ENCODE measurements at regions not wholly inside any gene's neighbourhood (a gene's known extent, or its start where the extent isn't known, plus 50 kb on each side); places are given as distances from the start of the nearest gene placed in this dataset.

DNA sequence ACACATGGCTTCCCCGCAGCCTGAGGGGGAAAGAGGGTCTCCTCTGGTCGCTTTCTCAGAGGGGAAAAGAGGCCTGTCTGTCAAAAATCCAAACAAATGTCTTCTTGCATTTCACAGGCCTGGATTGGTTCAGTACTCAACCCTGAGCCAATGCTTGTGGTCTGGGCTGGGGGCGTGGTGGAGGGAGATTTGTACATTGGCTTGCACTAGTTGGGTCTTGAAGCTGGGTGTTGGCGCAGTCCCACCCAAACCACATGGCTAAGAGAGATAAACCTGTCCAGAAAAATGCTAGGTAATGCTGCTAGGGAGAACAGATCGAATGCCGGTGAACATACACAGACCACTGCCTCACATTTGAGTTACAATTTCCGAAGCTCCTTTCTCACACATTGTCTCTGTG, 461.6 kb downstream of the MED13L start:
- Mint-ChIP-seq H3K27me3 (peaks cover 9 to 15% of the 10 kb centered on the region in 2 donors), H3K27ac (no peak overlapping the region), H3K4me3 (no peak overlapping the region), H3K36me3 (no peaks in the 10 kb centered on the region), H3K9me3 (peaks cover 7 to 18% (median 14%) of the 10 kb centered on the region in 3 donors), H3K4me1 (no peaks in the 10 kb centered on the region)
- WGBS (ENCODE audit: insufficient coverage): 92% methylated on average over 3 of the region's 7 CpGs
- DNase-seq (no peak), ATAC-seq (replicated peaks in 1 of 4) (no peak)
- Histone ChIP-seq H3K4me3 (ENCODE audit: control insufficient read depth in 1 of 2, extremely low read depth in 1 of 2, low read length in 1 of 2) (no peak overlapping the region), H3K27me3 (replicated peaks in 1 of 2; ENCODE audit: control insufficient read depth in 2 of 2, extremely low read depth in 1 of 2, insufficient read depth in 2 of 2, low read length in 1 of 2) (peaks cover 0 to 2% of the 10 kb centered on the region in 2 experiments), H3K27ac (ENCODE audit: low read length) (no peak overlapping the region), H3K36me3 (ENCODE audit: control insufficient read depth in 2 of 2, extremely low read depth in 1 of 2, insufficient read depth in 1 of 2, low read length in 1 of 2) (no peaks in the 10 kb centered on the region), H3K4me1 (ENCODE audit: control insufficient read depth in 1 of 2, extremely low read depth in 1 of 2, insufficient read depth in 2 of 2, low read length in 2 of 2) (no peaks in the 10 kb centered on the region), H3K9me3 (no peaks in the 10 kb centered on the region)
- POLR2A ChIA-PET: no interaction called here
- CTCF ChIA-PET: no interaction called here

GRCh38 chr12:115813256-115813655, 464.2 kb downstream of the MED13L start:
- H3K27ac ChIP-seq (ENCODE audit: low read length): no peak overlapping the region
- H3K4me3 ChIP-seq (ENCODE audit: control insufficient read depth in 1 of 2, extremely low read depth in 1 of 2, low read length in 1 of 2): no peak overlapping the region
- 91% methylated on average over 1 of the region's 2 CpGs for WGBS (ENCODE audit: insufficient coverage)
- peaks cover 0 to 2% of the 10 kb centered on the region in 2 experiments for H3K27me3 ChIP-seq (replicated peaks in 1 of 2; ENCODE audit: control insufficient read depth in 2 of 2, extremely low read depth in 1 of 2, insufficient read depth in 2 of 2, low read length in 1 of 2)
- no peaks in the 10 kb centered on the region for H3K4me1 ChIP-seq (ENCODE audit: control insufficient read depth in 1 of 2, extremely low read depth in 1 of 2, insufficient read depth in 2 of 2, low read length in 2 of 2)
- peaks cover 14 to 29% (median 18%) of the 10 kb centered on the region in 3 donors for H3K9me3 Mint-ChIP-seq
- ATAC-seq (replicated peaks in 1 of 4) (no peak), DNase-seq (no peak)
- no peak overlapping the region for H3K4me3 Mint-ChIP-seq
- no peaks in the 10 kb centered on the region for H3K36me3 Mint-ChIP-seq
- peaks cover 12 to 19% of the 10 kb centered on the region in 2 donors for H3K27me3 Mint-ChIP-seq
- no peaks in the 10 kb centered on the region for H3K36me3 ChIP-seq (ENCODE audit: control insufficient read depth in 2 of 2, extremely low read depth in 1 of 2, insufficient read depth in 1 of 2, low read length in 1 of 2)
- CTCF ChIA-PET: no interaction called here
- no peaks in the 10 kb centered on the region for H3K4me1 Mint-ChIP-seq
- H3K9me3 ChIP-seq: no peaks in the 10 kb centered on the region
- POLR2A ChIA-PET: no interaction called here
- H3K27ac Mint-ChIP-seq: no peak overlapping the region

- peaks cover 14 to 28% (median 18%) of the 10 kb centered on the region in 3 donors for H3K9me3 Mint-ChIP-seq
- no peak overlapping the region for H3K4me3 Mint-ChIP-seq
- H3K27ac ChIP-seq (ENCODE audit: low read length): no peak overlapping the region
- no peaks in the 10 kb centered on the region for H3K36me3 Mint-ChIP-seq
- no peaks in the 10 kb centered on the region for H3K9me3 ChIP-seq
- no peaks in the 10 kb centered on the region for H3K27me3 ChIP-seq (replicated peaks in 1 of 2; ENCODE audit: control insufficient read depth in 2 of 2, extremely low read depth in 1 of 2, insufficient read depth in 2 of 2, low read length in 1 of 2)
- H3K36me3 ChIP-seq (ENCODE audit: control insufficient read depth in 2 of 2, extremely low read depth in 1 of 2, insufficient read depth in 1 of 2, low read length in 1 of 2): no peaks in the 10 kb centered on the region
- H3K27me3 Mint-ChIP-seq: peaks cover 10 to 26% of the 10 kb centered on the region in 2 donors
- no peaks in the 10 kb centered on the region for H3K4me1 ChIP-seq (ENCODE audit: control insufficient read depth in 1 of 2, extremely low read depth in 1 of 2, insufficient read depth in 2 of 2, low read length in 2 of 2)
- no peak overlapping the region for H3K4me3 ChIP-seq (ENCODE audit: control insufficient read depth in 1 of 2, extremely low read depth in 1 of 2, low read length in 1 of 2)
- ATAC-seq (replicated peaks in 1 of 4): no peak
- H3K4me1 Mint-ChIP-seq: no peaks in the 10 kb centered on the region
- no peak overlapping the region for H3K27ac Mint-ChIP-seq
- no peak for DNase-seq
- ChIA-PET POLR2A (no interaction called here), CTCF (no interaction called here)
- no CpG with 5 or more reads among the region's 1 CpG for WGBS (ENCODE audit: insufficient coverage)
Observed at GRCh38 chr12:115811929-115812328, 465.6 kb downstream of the MED13L start.

GRCh38 chr12:115811045-115811444, 466.4 kb downstream of the MED13L start:
- Histone ChIP-seq H3K27me3 (replicated peaks in 1 of 2; ENCODE audit: control insufficient read depth in 2 of 2, extremely low read depth in 1 of 2, insufficient read depth in 2 of 2, low read length in 1 of 2) (no peaks in the 10 kb centered on the region), H3K9me3 (no peaks in the 10 kb centered on the region), H3K36me3 (ENCODE audit: control insufficient read depth in 2 of 2, extremely low read depth in 1 of 2, insufficient read depth in 1 of 2, low read length in 1 of 2) (no peaks in the 10 kb centered on the region), H3K27ac (ENCODE audit: low read length) (no peak overlapping the region), H3K4me3 (ENCODE audit: control insufficient read depth in 1 of 2, extremely low read depth in 1 of 2, low read length in 1 of 2) (no peak overlapping the region), H3K4me1 (ENCODE audit: control insufficient read depth in 1 of 2, extremely low read depth in 1 of 2, insufficient read depth in 2 of 2, low read length in 2 of 2) (no peaks in the 10 kb centered on the region)
- no CpG with 5 or more reads among the region's 4 CpGs for WGBS (ENCODE audit: insufficient coverage)
- Mint-ChIP-seq H3K27me3 (peaks cover 8 to 25% of the 10 kb centered on the region in 2 donors), H3K9me3 (peaks cover 14 to 24% (median 18%) of the 10 kb centered on the region in 3 donors), H3K27ac (no peak overlapping the region), H3K4me1 (no peaks in the 10 kb centered on the region), H3K36me3 (no peaks in the 10 kb centered on the region), H3K4me3 (no peak overlapping the region)
- ChIA-PET POLR2A (no interaction called here), CTCF (no interaction called here)
- DNase-seq (no peak), ATAC-seq (replicated peaks in 1 of 4) (no peak)

- Histone ChIP-seq H3K36me3 (ENCODE audit: control insufficient read depth in 2 of 2, extremely low read depth in 1 of 2, insufficient read depth in 1 of 2, low read length in 1 of 2) (no peaks in the 10 kb centered on the region), H3K4me1 (ENCODE audit: control insufficient read depth in 1 of 2, extremely low read depth in 1 of 2, insufficient read depth in 2 of 2, low read length in 2 of 2) (no peaks in the 10 kb centered on the region), H3K27me3 (replicated peaks in 1 of 2; ENCODE audit: control insufficient read depth in 2 of 2, extremely low read depth in 1 of 2, insufficient read depth in 2 of 2, low read length in 1 of 2) (no peaks in the 10 kb centered on the region), H3K27ac (ENCODE audit: low read length) (no peak overlapping the region), H3K4me3 (ENCODE audit: control insufficient read depth in 1 of 2, extremely low read depth in 1 of 2, low read length in 1 of 2) (no peak overlapping the region), H3K9me3 (no peaks in the 10 kb centered on the region)
- no peak for DNase-seq
- Mint-ChIP-seq H3K27me3 (peaks cover 8 to 25% of the 10 kb centered on the region in 2 donors), H3K9me3 (peaks cover 14 to 23% (median 18%) of the 10 kb centered on the region in 3 donors), H3K4me3 (no peak overlapping the region), H3K4me1 (no peaks in the 10 kb centered on the region), H3K36me3 (no peaks in the 10 kb centered on the region), H3K27ac (no peak overlapping the region)
- POLR2A ChIA-PET: no interaction called here
- no peak for ATAC-seq (replicated peaks in 1 of 4)
- CTCF ChIA-PET: no interaction called here
- WGBS (ENCODE audit: insufficient coverage): 95% methylated on average over 5 of the region's 13 CpGs
Observed at GRCh38 chr12:115810122-115810901, 467.2 kb downstream of the MED13L start.

- no peaks in the 10 kb centered on the region for H3K9me3 ChIP-seq
- WGBS (ENCODE audit: insufficient coverage): no CpG with 5 or more reads among the region's 3 CpGs
- ATAC-seq (replicated peaks in 1 of 4): no peak
- ChIA-PET POLR2A (no interaction called here), CTCF (no interaction called here)
- Mint-ChIP-seq H3K27ac (no peak overlapping the region), H3K36me3 (no peaks in the 10 kb centered on the region), H3K27me3 (peaks cover 6 to 16% of the 10 kb centered on the region in 2 donors), H3K9me3 (peaks cover 0 to 15% (median 12%) of the 10 kb centered on the region in 3 donors), H3K4me3 (no peak overlapping the region), H3K4me1 (no peaks in the 10 kb centered on the region)
- H3K4me1 ChIP-seq (ENCODE audit: control insufficient read depth in 1 of 2, extremely low read depth in 1 of 2, insufficient read depth in 2 of 2, low read length in 2 of 2): no peaks in the 10 kb centered on the region
- no peaks in the 10 kb centered on the region for H3K36me3 ChIP-seq (ENCODE audit: control insufficient read depth in 2 of 2, extremely low read depth in 1 of 2, insufficient read depth in 1 of 2, low read length in 1 of 2)
- no peak overlapping the region for H3K4me3 ChIP-seq (ENCODE audit: control insufficient read depth in 1 of 2, extremely low read depth in 1 of 2, low read length in 1 of 2)
- no peaks in the 10 kb centered on the region for H3K27me3 ChIP-seq (replicated peaks in 1 of 2; ENCODE audit: control insufficient read depth in 2 of 2, extremely low read depth in 1 of 2, insufficient read depth in 2 of 2, low read length in 1 of 2)
- no peak overlapping the region for H3K27ac ChIP-seq (ENCODE audit: low read length)
- no peak for DNase-seq
Observed at GRCh38 chr12:115806000-115806399, 471.5 kb downstream of the MED13L start.
